PC-9 (cell line): ENCODE measurements at regions not wholly inside any gene's neighbourhood (a gene's known extent, or its start where the extent isn't known, plus 50 kb on each side); places are given as distances from the start of the nearest gene placed in this dataset.

Experiments
- EZH2 ChIP-seq: fragments of 200-600 bp; sonication (generic); IDR thresholded peaks from 2 replicates; pipeline ENCODE4 v1.8.0; 2017; ENCODE audit warnings: antibody characterized with exemption, low read depth
- TF ChIP-seq, protein P1 (sequence below): fragments of 200-600 bp; sonication (generic); conservative IDR thresholded peaks from 2 replicates; pipeline ENCODE4 v1.6.1; 2017; ENCODE audit warnings: mixed run types, antibody characterized with exemption, mild to moderate bottlenecking, moderate library complexity

DNA sequence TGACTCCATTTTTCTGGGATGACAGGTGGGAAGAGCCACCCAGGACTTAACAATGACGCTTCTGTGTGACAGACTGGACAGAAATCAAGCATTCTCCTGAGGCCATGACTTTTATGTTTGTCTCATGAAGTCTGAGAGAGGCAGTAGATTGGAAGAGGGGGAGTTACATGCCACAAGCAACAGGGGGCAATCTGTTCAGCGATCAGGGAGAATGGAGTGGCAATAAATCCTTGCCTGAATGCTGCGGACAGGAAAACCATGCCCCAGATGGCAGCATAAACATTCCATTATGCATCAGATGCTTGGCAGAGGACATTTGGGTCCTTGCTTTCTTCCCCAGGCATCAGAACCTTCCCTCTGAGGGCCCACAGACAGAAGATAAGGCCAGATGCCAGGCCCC, 312.4 kb upstream of the DIPK2B start:
- TF ChIP-seq, protein P1, sequence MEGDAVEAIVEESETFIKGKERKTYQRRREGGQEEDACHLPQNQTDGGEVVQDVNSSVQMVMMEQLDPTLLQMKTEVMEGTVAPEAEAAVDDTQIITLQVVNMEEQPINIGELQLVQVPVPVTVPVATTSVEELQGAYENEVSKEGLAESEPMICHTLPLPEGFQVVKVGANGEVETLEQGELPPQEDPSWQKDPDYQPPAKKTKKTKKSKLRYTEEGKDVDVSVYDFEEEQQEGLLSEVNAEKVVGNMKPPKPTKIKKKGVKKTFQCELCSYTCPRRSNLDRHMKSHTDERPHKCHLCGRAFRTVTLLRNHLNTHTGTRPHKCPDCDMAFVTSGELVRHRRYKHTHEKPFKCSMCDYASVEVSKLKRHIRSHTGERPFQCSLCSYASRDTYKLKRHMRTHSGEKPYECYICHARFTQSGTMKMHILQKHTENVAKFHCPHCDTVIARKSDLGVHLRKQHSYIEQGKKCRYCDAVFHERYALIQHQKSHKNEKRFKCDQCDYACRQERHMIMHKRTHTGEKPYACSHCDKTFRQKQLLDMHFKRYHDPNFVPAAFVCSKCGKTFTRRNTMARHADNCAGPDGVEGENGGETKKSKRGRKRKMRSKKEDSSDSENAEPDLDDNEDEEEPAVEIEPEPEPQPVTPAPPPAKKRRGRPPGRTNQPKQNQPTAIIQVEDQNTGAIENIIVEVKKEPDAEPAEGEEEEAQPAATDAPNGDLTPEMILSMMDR = no peak
- no peak for TF ChIP-seq EZH2
